ENCODE measurements at regions not wholly inside any gene's neighbourhood (a gene's known extent, or its start where the extent isn't known, plus 50 kb on each side); places are given as distances from the start of the nearest gene placed in this dataset.

DNA sequence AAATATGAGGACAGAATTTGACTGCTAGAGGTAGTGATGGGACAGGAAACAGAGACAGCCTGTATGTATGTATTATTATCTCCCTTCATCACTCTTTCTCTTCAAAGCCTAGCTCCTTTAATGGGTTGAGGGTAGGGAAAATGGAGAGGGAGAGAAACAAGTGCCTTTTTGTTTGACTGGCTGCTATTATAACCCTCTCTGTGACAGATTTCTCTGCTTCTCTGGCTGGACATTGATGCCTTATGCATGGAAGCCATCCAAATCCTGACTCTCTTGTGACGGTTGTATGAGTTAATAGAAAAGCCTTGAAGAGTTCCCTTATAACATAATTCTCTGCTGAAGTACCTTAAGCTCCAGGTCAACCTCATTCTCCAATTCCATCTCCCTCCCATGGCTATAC lies 118.5 kb upstream of the COL5A2 start:
- Histone ChIP-seq H3K4me2 (no peak overlapping the region), H2AFZ (replicated peaks) (no peak overlapping the region), H3K27ac (no peak overlapping the region), H3K27me3 (no peaks in the 10 kb centered on the region), H4K20me1 (ENCODE audit: low read depth) (no peaks in the 10 kb centered on the region), H3F3A (ENCODE audit: low read depth) (no peaks in the 10 kb centered on the region), H3K9me3 (ENCODE audit: low read depth) (no peaks in the 10 kb centered on the region), H3K79me2 (ENCODE audit: low read depth) (no peaks in the 10 kb centered on the region), H3K4me3 (no peak overlapping the region), H3K36me3 (no peaks in the 10 kb centered on the region), H3K9ac (no peak overlapping the region), H3K4me1 (no peaks in the 10 kb centered on the region)
- Mint-ChIP-seq H3K9me3 (no peaks in the 10 kb centered on the region), H3K36me3 (no peaks in the 10 kb centered on the region), H3K27ac (no peak overlapping the region), H3K4me3 (no peak overlapping the region), H3K4me1 (no peaks in the 10 kb centered on the region), H3K27me3 (ENCODE audit: insufficient read depth, low read depth) (peaks cover 3% of the 10 kb centered on the region)
- DNase-seq (ENCODE audit: low spot score) = no peak
- no peak for TF ChIP-seq EZH2phosphoT487 (IDR thresholded peaks at IDR 0.05)
- TF ChIP-seq, protein P1, sequence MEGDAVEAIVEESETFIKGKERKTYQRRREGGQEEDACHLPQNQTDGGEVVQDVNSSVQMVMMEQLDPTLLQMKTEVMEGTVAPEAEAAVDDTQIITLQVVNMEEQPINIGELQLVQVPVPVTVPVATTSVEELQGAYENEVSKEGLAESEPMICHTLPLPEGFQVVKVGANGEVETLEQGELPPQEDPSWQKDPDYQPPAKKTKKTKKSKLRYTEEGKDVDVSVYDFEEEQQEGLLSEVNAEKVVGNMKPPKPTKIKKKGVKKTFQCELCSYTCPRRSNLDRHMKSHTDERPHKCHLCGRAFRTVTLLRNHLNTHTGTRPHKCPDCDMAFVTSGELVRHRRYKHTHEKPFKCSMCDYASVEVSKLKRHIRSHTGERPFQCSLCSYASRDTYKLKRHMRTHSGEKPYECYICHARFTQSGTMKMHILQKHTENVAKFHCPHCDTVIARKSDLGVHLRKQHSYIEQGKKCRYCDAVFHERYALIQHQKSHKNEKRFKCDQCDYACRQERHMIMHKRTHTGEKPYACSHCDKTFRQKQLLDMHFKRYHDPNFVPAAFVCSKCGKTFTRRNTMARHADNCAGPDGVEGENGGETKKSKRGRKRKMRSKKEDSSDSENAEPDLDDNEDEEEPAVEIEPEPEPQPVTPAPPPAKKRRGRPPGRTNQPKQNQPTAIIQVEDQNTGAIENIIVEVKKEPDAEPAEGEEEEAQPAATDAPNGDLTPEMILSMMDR (IDR thresholded peaks at IDR 0.05) = no peak
- no peak for TF ChIP-seq EZH2 (IDR thresholded peaks at IDR 0.05)

GRCh38 chr2:189298481-189298880 lies 118.9 kb upstream of the COL5A2 start:
- Histone ChIP-seq H3K79me2 (ENCODE audit: low read depth) (no peaks in the 10 kb centered on the region), H3F3A (ENCODE audit: low read depth) (no peaks in the 10 kb centered on the region), H3K36me3 (no peaks in the 10 kb centered on the region), H3K27me3 (no peaks in the 10 kb centered on the region), H2AFZ (replicated peaks) (no peak overlapping the region), H3K4me1 (no peaks in the 10 kb centered on the region), H3K4me3 (no peak overlapping the region), H3K9ac (no peak overlapping the region), H3K9me3 (ENCODE audit: low read depth) (no peaks in the 10 kb centered on the region), H3K27ac (no peak overlapping the region), H4K20me1 (ENCODE audit: low read depth) (no peaks in the 10 kb centered on the region), H3K4me2 (no peak overlapping the region)
- Mint-ChIP-seq H3K4me3 (no peak overlapping the region), H3K27me3 (ENCODE audit: insufficient read depth, low read depth) (peaks cover 1% of the 10 kb centered on the region), H3K9me3 (no peaks in the 10 kb centered on the region), H3K36me3 (no peaks in the 10 kb centered on the region), H3K27ac (no peak overlapping the region), H3K4me1 (no peaks in the 10 kb centered on the region)
- DNase-seq (ENCODE audit: low spot score) = no peak
- no peak for TF ChIP-seq EZH2phosphoT487 (IDR thresholded peaks at IDR 0.05)
- TF ChIP-seq, protein P1 (IDR thresholded peaks at IDR 0.05) = no peak
- TF ChIP-seq EZH2 (IDR thresholded peaks at IDR 0.05) = no peak

DNA sequence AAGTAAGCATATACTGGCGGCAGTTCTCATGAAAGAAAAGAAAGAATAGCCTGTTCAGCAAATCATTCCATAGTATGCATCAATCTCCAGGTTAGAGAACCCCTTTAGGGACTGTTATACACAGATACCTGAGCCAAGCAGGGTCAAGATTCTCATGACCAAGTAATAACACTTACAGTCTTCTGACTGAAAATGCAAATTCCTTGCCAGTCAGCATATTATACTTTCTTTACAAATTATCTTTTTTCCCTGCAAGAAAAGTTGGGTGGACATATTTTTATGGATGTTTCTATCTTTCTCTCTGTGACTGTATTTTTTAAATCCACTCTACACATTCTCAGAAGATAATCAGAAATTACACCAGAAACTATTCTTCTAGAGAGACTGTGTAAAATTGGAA lies 120.4 kb upstream of the COL5A2 start:
- H3K36me3 ChIP-seq = no peaks in the 10 kb centered on the region
- no peaks in the 10 kb centered on the region for H3K36me3 Mint-ChIP-seq
- no peak for TF ChIP-seq EZH2phosphoT487 (IDR thresholded peaks at IDR 0.05)
- TF ChIP-seq, protein P1 (IDR thresholded peaks at IDR 0.05) = no peak
- no peak for TF ChIP-seq EZH2 (IDR thresholded peaks at IDR 0.05)
- H3K4me3 Mint-ChIP-seq = no peak overlapping the region
- no peaks in the 10 kb centered on the region for H3K4me1 ChIP-seq
- H3K27me3 Mint-ChIP-seq (ENCODE audit: insufficient read depth, low read depth) = no peaks in the 10 kb centered on the region
- DNase-seq (ENCODE audit: low spot score) = no peak
- no peaks in the 10 kb centered on the region for H3K4me1 Mint-ChIP-seq
- no peaks in the 10 kb centered on the region for H3K9me3 Mint-ChIP-seq
- H4K20me1 ChIP-seq (ENCODE audit: low read depth) = no peaks in the 10 kb centered on the region
- no peaks in the 10 kb centered on the region for H3F3A ChIP-seq (ENCODE audit: low read depth)
- no peak overlapping the region for H3K27ac ChIP-seq
- H3K9ac ChIP-seq = no peak overlapping the region
- no peaks in the 10 kb centered on the region for H3K9me3 ChIP-seq (ENCODE audit: low read depth)
- H2AFZ ChIP-seq (replicated peaks) = no peak overlapping the region
- H3K4me3 ChIP-seq = no peak overlapping the region
- no peak overlapping the region for H3K4me2 ChIP-seq
- no peaks in the 10 kb centered on the region for H3K27me3 ChIP-seq
- H3K27ac Mint-ChIP-seq = no peak overlapping the region
- no peaks in the 10 kb centered on the region for H3K79me2 ChIP-seq (ENCODE audit: low read depth)

DNA sequence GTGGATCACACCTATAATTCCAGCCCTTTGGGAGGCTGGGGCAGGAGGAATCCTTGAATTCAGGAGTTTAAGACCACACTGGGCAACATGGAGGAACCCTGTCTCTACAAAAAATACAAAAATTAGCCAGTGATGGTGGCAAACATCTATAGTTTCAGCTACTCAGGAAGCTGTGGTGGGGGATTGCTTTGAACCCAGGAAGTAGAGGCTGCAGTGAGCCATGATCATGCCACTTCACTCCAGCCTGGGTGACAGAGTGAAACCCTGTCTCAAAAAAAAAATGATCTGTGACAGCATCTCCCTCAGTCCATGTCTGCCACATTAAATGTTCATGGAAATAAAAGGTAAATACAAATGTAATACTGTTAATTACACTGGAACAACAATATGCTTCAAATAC lies 121.4 kb upstream of the COL5A2 start:
- Mint-ChIP-seq H3K4me3 (no peak overlapping the region), H3K27ac (no peak overlapping the region), H3K9me3 (no peaks in the 10 kb centered on the region), H3K4me1 (no peaks in the 10 kb centered on the region), H3K27me3 (ENCODE audit: insufficient read depth, low read depth) (no peaks in the 10 kb centered on the region), H3K36me3 (no peaks in the 10 kb centered on the region)
- Histone ChIP-seq H3K4me2 (no peak overlapping the region), H3K4me1 (no peaks in the 10 kb centered on the region), H3K4me3 (no peak overlapping the region), H3K79me2 (ENCODE audit: low read depth) (no peaks in the 10 kb centered on the region), H2AFZ (replicated peaks) (no peak overlapping the region), H3K36me3 (no peaks in the 10 kb centered on the region), H3K9ac (no peak overlapping the region), H3K9me3 (ENCODE audit: low read depth) (no peaks in the 10 kb centered on the region), H4K20me1 (ENCODE audit: low read depth) (no peaks in the 10 kb centered on the region), H3K27me3 (no peaks in the 10 kb centered on the region), H3K27ac (no peak overlapping the region), H3F3A (ENCODE audit: low read depth) (no peaks in the 10 kb centered on the region)
- no peak for TF ChIP-seq EZH2 (IDR thresholded peaks at IDR 0.05)
- no peak for DNase-seq (ENCODE audit: low spot score)
